Prostate gland (tissue), 2 donors: ENCODE measurements at regions not wholly inside any gene's neighbourhood (a gene's known extent, or its start where the extent isn't known, plus 50 kb on each side); places are given as distances from the start of the nearest gene placed in this dataset.

Source experiments
- CTCF ChIP-seq, 4 experiments: fragments of 200-600 bp in 2 of 4; fragments of 450-650 bp in 2 of 4; sonication (generic) in 2 of 4; IDR thresholded peaks; 1 replicate in 3 of 4; 2 replicates in 1 of 4; pipeline ENCODE4 v1.5.1; 2016 to 2019; ENCODE audit warnings: antibody characterized with exemption in 4 of 4, mild to moderate bottlenecking in 2 of 4, moderate library complexity in 2 of 4
- POLR2AphosphoS5 ChIP-seq: sonication (generic); formaldehyde crosslinking; IDR thresholded peaks from one replicate; pipeline ENCODE4 v1.6.1; 2017; ENCODE audit warnings: antibody characterized with exemption

GRCh38 chrX:109844986-109845385 lies 111.9 kb upstream of the ACSL4 start:
- TF ChIP-seq CTCF (IDR thresholded peaks at IDR 0.05) (no peak), POLR2AphosphoS5 (no peak)
